ENCODE measurements at regions not wholly inside any gene's neighbourhood (a gene's known extent, or its start where the extent isn't known, plus 50 kb on each side); places are given as distances from the start of the nearest gene placed in this dataset.

DNA sequence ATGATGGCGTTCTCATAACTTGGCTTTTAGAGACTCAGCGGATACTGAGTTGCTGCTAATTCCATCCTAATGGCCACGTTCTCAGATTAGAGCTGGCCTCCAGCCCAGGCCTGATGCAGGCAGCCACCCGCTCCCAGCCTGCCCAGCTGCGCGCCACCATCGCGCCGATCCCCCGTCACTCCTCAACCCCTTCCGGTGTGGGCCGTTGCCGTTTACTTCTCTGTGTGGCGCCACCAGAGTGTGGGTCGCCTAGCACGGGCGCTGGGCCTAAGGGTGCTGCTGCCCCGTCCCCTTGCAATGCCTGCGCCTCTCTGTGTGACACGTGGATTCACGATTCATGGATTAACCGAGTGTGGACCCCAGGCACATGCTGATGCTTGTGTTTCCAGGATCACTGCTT lies 1116.0 kb downstream of the BRD1 start:
- WGBS, 2 experiments (ENCODE audit: low coverage in 1 of 2, low lambda C conversion rate in 2 of 2, missing lambda C conversion rate in 2 of 2), result 78 to 83% methylated on average over 22 of the region's 22 CpGs
- Histone ChIP-seq H3K4me2 (ENCODE audit: unreplicated experiment) (no peak overlapping the region), H4K20me1 (ENCODE audit: insufficient read depth) (no peaks in the 10 kb centered on the region), H3K9me3 (ENCODE audit: low read depth) (no peaks in the 10 kb centered on the region), H3K9ac (no peak overlapping the region), H3K79me2 (ENCODE audit: insufficient read depth) (no peaks in the 10 kb centered on the region), H3K4me1 (ENCODE audit: insufficient read depth) (no peaks in the 10 kb centered on the region), H3K27me3 (replicated peaks; ENCODE audit: insufficient read depth) (no peaks in the 10 kb centered on the region), H3K27ac (no peak overlapping the region), H3K4me3 (no peak overlapping the region), H3K9me2 (ENCODE audit: insufficient read depth) (no peaks in the 10 kb centered on the region), H3F3A (ENCODE audit: insufficient read depth) (no peaks in the 10 kb centered on the region), H2AFZ (no peak overlapping the region), H3K36me3 (ENCODE audit: low read depth) (no peaks in the 10 kb centered on the region)
- no peak for TF ChIP-seq EZH2 (IDR thresholded peaks at IDR 0.05; ENCODE audit: insufficient read depth, poor library complexity, severe bottlenecking)
- no peak for TF ChIP-seq EZH2phosphoT487 (IDR thresholded peaks at IDR 0.05; ENCODE audit: insufficient read depth, low read depth)
- no peak for DNase-seq
- in situ Hi-C loops (cut with MboI), result no loop called here

DNA sequence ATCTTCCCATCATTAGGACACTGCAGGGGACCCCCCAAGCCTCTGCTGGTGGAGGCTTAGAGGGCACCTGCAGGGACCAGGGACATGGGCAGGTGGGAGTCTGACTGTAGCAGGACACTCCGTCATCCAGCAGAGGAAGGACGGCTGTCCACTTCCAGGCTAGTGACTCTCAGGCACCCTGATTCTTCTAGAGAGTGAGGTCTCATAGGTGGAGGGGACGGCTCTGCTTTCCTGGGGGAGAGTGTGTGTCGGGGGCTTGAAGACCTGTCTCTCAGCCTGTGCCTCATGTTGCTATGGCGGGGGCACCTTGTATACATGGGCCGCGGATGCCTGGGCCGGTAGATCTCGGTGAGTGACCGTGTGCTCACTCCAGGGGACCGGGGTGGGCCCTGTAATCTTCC lies 1116.6 kb downstream of the BRD1 start:
- H3K9me2 ChIP-seq (ENCODE audit: insufficient read depth), result no peaks in the 10 kb centered on the region
- in situ Hi-C loops (cut with MboI), result no loop called here
- H3K36me3 ChIP-seq (ENCODE audit: low read depth), result no peaks in the 10 kb centered on the region
- no peak overlapping the region for H3K4me2 ChIP-seq (ENCODE audit: unreplicated experiment)
- no peaks in the 10 kb centered on the region for H3K4me1 ChIP-seq (ENCODE audit: insufficient read depth)
- H3F3A ChIP-seq (ENCODE audit: insufficient read depth), result no peaks in the 10 kb centered on the region
- no peak overlapping the region for H3K4me3 ChIP-seq
- no peaks in the 10 kb centered on the region for H3K27me3 ChIP-seq (replicated peaks; ENCODE audit: insufficient read depth)
- no peak overlapping the region for H3K27ac ChIP-seq
- 53 to 62% methylated on average over 11 of the region's 11 CpGs for WGBS, 2 experiments (ENCODE audit: low coverage in 1 of 2, low lambda C conversion rate in 2 of 2, missing lambda C conversion rate in 2 of 2)
- H3K9me3 ChIP-seq (ENCODE audit: low read depth), result no peaks in the 10 kb centered on the region
- H4K20me1 ChIP-seq (ENCODE audit: insufficient read depth), result no peaks in the 10 kb centered on the region
- DNase-seq, result no peak
- no peak overlapping the region for H3K9ac ChIP-seq
- H3K79me2 ChIP-seq (ENCODE audit: insufficient read depth), result no peaks in the 10 kb centered on the region
- TF ChIP-seq EZH2 (IDR thresholded peaks at IDR 0.05; ENCODE audit: insufficient read depth, poor library complexity, severe bottlenecking) (no peak), EZH2phosphoT487 (IDR thresholded peaks at IDR 0.05; ENCODE audit: insufficient read depth, low read depth) (no peak)
- no peak overlapping the region for H2AFZ ChIP-seq

DNA sequence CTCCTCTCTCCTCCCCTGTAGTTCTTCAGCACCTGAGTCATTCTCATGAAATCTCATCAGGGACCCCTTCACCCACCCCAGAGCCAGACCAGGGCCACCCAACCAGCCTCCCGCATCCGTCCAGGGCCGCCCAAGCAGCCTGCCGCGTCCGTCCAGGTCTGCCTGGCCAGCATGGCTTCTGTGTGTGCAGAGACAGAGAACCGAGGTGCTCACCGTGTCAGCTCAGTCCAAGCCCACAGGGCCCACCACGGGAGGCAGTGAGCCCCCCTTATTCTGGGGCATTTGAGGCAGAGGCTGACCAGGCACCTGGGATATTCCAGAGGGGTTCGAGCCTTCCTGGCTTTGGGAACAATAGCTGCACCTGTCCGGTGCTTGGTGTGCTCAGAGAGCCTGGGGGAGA lies 1117.3 kb downstream of the BRD1 start:
- H3K4me3 ChIP-seq, result no peak overlapping the region
- no peak for DNase-seq
- TF ChIP-seq EZH2 (IDR thresholded peaks at IDR 0.05; ENCODE audit: insufficient read depth, poor library complexity, severe bottlenecking) (no peak), EZH2phosphoT487 (IDR thresholded peaks at IDR 0.05; ENCODE audit: insufficient read depth, low read depth) (no peak)
- no peaks in the 10 kb centered on the region for H3K9me2 ChIP-seq (ENCODE audit: insufficient read depth)
- no peaks in the 10 kb centered on the region for H3F3A ChIP-seq (ENCODE audit: insufficient read depth)
- in situ Hi-C loops (cut with MboI), result no loop called here
- no peak overlapping the region for H2AFZ ChIP-seq
- H3K36me3 ChIP-seq (ENCODE audit: low read depth), result no peaks in the 10 kb centered on the region
- no peak overlapping the region for H3K27ac ChIP-seq
- no peak overlapping the region for H3K9ac ChIP-seq
- H3K4me2 ChIP-seq (ENCODE audit: unreplicated experiment), result no peak overlapping the region
- WGBS, 2 experiments (ENCODE audit: low coverage in 1 of 2, low lambda C conversion rate in 2 of 2, missing lambda C conversion rate in 2 of 2), result 68% methylated on average over 11 of the region's 11 CpGs
- H3K27me3 ChIP-seq (replicated peaks; ENCODE audit: insufficient read depth), result no peaks in the 10 kb centered on the region
- no peaks in the 10 kb centered on the region for H3K4me1 ChIP-seq (ENCODE audit: insufficient read depth)
- H4K20me1 ChIP-seq (ENCODE audit: insufficient read depth), result no peaks in the 10 kb centered on the region
- H3K79me2 ChIP-seq (ENCODE audit: insufficient read depth), result no peaks in the 10 kb centered on the region
- no peaks in the 10 kb centered on the region for H3K9me3 ChIP-seq (ENCODE audit: low read depth)

DNA sequence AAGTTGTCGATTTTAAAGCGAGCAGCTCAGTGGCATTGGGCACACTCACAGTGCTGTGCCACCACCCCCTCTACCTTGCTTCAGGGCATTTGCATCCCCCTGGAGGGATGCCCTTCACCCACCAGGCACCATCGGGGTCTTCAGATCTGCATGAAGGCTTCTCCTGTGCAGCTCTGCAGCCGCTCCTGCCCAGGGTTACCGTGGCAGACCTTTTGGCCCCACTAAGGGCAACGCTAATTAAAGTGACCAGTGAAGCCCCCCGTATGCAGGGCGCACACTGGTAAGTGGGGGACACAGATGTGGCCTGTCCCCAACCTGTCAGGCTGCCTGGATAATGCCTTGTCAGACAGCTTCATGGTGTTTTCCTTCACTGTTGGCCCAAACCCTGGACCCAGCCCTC lies 1117.7 kb downstream of the BRD1 start:
- no peak for DNase-seq
- Histone ChIP-seq H3K79me2 (ENCODE audit: insufficient read depth) (no peaks in the 10 kb centered on the region), H3K4me2 (ENCODE audit: unreplicated experiment) (no peak overlapping the region), H3K36me3 (ENCODE audit: low read depth) (no peaks in the 10 kb centered on the region), H3K9me3 (ENCODE audit: low read depth) (no peaks in the 10 kb centered on the region), H3K4me1 (ENCODE audit: insufficient read depth) (no peaks in the 10 kb centered on the region), H3K27me3 (replicated peaks; ENCODE audit: insufficient read depth) (no peaks in the 10 kb centered on the region), H3K27ac (no peak overlapping the region), H3K4me3 (no peak overlapping the region), H3F3A (ENCODE audit: insufficient read depth) (no peaks in the 10 kb centered on the region), H4K20me1 (ENCODE audit: insufficient read depth) (no peaks in the 10 kb centered on the region), H3K9ac (no peak overlapping the region), H2AFZ (no peak overlapping the region), H3K9me2 (ENCODE audit: insufficient read depth) (no peaks in the 10 kb centered on the region)
- 56 to 61% methylated on average over 8 of the region's 8 CpGs for WGBS, 2 experiments (ENCODE audit: low coverage in 1 of 2, low lambda C conversion rate in 2 of 2, missing lambda C conversion rate in 2 of 2)
- in situ Hi-C loops (cut with MboI), result no loop called here
- TF ChIP-seq EZH2 (IDR thresholded peaks at IDR 0.05; ENCODE audit: insufficient read depth, poor library complexity, severe bottlenecking), result no peak
- no peak for TF ChIP-seq EZH2phosphoT487 (IDR thresholded peaks at IDR 0.05; ENCODE audit: insufficient read depth, low read depth)

DNA sequence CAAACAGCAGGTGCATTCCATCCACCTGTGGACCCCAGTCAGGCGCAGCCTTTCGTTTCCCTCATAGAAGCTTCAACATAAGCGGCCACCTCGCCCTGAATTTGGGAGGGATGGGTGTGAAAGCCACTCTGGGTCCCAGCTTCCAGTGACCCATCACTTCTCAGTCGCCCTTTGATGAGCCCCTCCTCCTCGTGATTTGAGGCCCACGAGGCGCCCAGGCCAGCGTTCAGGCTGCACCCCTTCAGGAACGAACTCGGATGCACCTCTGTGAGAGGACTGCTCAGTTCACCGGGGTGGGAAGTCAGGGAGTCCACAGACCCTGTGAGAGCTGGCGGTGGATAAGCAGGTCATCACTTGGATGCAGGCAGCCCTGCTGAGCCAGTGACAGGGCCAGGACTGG lies 1118.2 kb downstream of the BRD1 start:
- Histone ChIP-seq H3K36me3 (ENCODE audit: low read depth) (no peaks in the 10 kb centered on the region), H3F3A (ENCODE audit: insufficient read depth) (no peaks in the 10 kb centered on the region), H2AFZ (no peak overlapping the region), H3K9me3 (ENCODE audit: low read depth) (no peaks in the 10 kb centered on the region), H3K79me2 (ENCODE audit: insufficient read depth) (no peaks in the 10 kb centered on the region), H3K4me1 (ENCODE audit: insufficient read depth) (no peaks in the 10 kb centered on the region), H3K27ac (no peak overlapping the region), H3K9ac (no peak overlapping the region), H3K27me3 (replicated peaks; ENCODE audit: insufficient read depth) (no peaks in the 10 kb centered on the region), H3K9me2 (ENCODE audit: insufficient read depth) (no peaks in the 10 kb centered on the region), H4K20me1 (ENCODE audit: insufficient read depth) (no peaks in the 10 kb centered on the region), H3K4me3 (no peak overlapping the region), H3K4me2 (ENCODE audit: unreplicated experiment) (no peak overlapping the region)
- TF ChIP-seq EZH2phosphoT487 (IDR thresholded peaks at IDR 0.05; ENCODE audit: insufficient read depth, low read depth), result no peak
- TF ChIP-seq EZH2 (IDR thresholded peaks at IDR 0.05; ENCODE audit: insufficient read depth, poor library complexity, severe bottlenecking), result no peak
- no peak for DNase-seq
- 53 to 58% methylated on average over 13 of the region's 13 CpGs for WGBS, 2 experiments (ENCODE audit: low coverage in 1 of 2, low lambda C conversion rate in 2 of 2, missing lambda C conversion rate in 2 of 2)
- in situ Hi-C loops (cut with MboI), result no loop called here
